Neural progenitor cell (in vitro differentiated cells): ENCODE measurements at regions not wholly inside any gene's neighbourhood (a gene's known extent, or its start where the extent isn't known, plus 50 kb on each side); places are given as distances from the start of the nearest gene placed in this dataset.

ENCODE experiments used
- CTCF ChIP-seq: fragments of 200-600 bp; sonication (generic); IDR thresholded peaks from 2 replicates; pipeline ENCODE4 v1.5.1; 2017; ENCODE audit warnings: antibody characterized with exemption, mild to moderate bottlenecking
- EZH2 ChIP-seq: fragments of 200-600 bp; sonication (generic); IDR thresholded peaks from 2 replicates; pipeline ENCODE4 v1.6.1; 2017; ENCODE audit warnings: antibody characterized with exemption, mild to moderate bottlenecking, moderate library complexity

- TF ChIP-seq CTCF, result no peak
- TF ChIP-seq EZH2, result no peak
Observed at GRCh38 chr10:5311617-5312016, 53.1 kb upstream of the UCN3 start.
